Activated naive CD4-positive, alpha-beta T cell treated with anti-CD3 and anti-CD28 coated beads for 36 hours (primary cell): ENCODE measurements at regions not wholly inside any gene's neighbourhood (a gene's known extent, or its start where the extent isn't known, plus 50 kb on each side); places are given as distances from the start of the nearest gene placed in this dataset.
"Not testable (repeated sequence)": the region's sequence is repeated elsewhere in the genome, so short reads cannot be mapped to it uniquely, and the experiment has no call there.

Experiments
- CTCF ChIA-PET: fragments of 350-600 bp; sonication (Branson Sonifier 250); formaldehyde crosslinking; loops from one replicate; lab custom pipeline; 2021; ENCODE audit warnings: antibody characterized with exemption; lab: Charles Lee
- DNase-seq: peaks from one replicate; pipeline ENCODE4 v3.0.0-alpha.2; 2020
- H3K27ac Mint-ChIP-seq: one replicate; pipeline ENCODE4 v1.8.0; 2021; ENCODE audit warnings: mild to moderate bottlenecking, mixed read lengths
- H3K27me3 Mint-ChIP-seq: one replicate; pipeline ENCODE4 v1.8.0; 2021; ENCODE audit warnings: low read depth, mixed read lengths
- H3K36me3 Mint-ChIP-seq: one replicate; pipeline ENCODE4 v1.8.0; 2021; ENCODE audit warnings: low read depth, mixed read lengths
- H3K4me1 Mint-ChIP-seq: one replicate; pipeline ENCODE4 v1.8.0; 2021; ENCODE audit warnings: low read depth, mixed read lengths
- H3K4me3 Mint-ChIP-seq: one replicate; pipeline ENCODE4 v1.8.0; 2021; ENCODE audit warnings: mild to moderate bottlenecking, moderate library complexity, mixed read lengths
- H3K9me3 Mint-ChIP-seq: one replicate; pipeline ENCODE4 v1.8.0; 2021; ENCODE audit warnings: mixed read lengths
- intact Hi-C: fragments of 100-400 bp; cut with micrococcal nuclease; formaldehyde crosslinking; loops from one replicate; pipeline ENCODE4 v1.15.1; 2023

GRCh38 chr10:9853405-9854355 is 1164.0 kb upstream of the CELF2 start:
- H3K4me3 Mint-ChIP-seq = no peak overlapping the region
- CTCF ChIA-PET = no interaction called here
- intact Hi-C loops = no loop called here
- H3K9me3 Mint-ChIP-seq = peaks cover 8% of the 10 kb centered on the region
- no peaks in the 10 kb centered on the region for H3K4me1 Mint-ChIP-seq
- H3K27me3 Mint-ChIP-seq = peaks cover under 1% of the 10 kb centered on the region
- DNase-seq = no peak
- no peak overlapping the region for H3K27ac Mint-ChIP-seq
- no peaks in the 10 kb centered on the region for H3K36me3 Mint-ChIP-seq

- H3K27ac Mint-ChIP-seq, H3K36me3 Mint-ChIP-seq, H3K4me1 Mint-ChIP-seq, H3K27me3 Mint-ChIP-seq, H3K4me3 Mint-ChIP-seq, DNase-seq, intact Hi-C loops, H3K9me3 Mint-ChIP-seq, CTCF ChIA-PET: not testable (repeated sequence)
Observed at GRCh38 chr10:9855451-9855850, 1162.2 kb upstream of the CELF2 start.

GRCh38 chr10:9858816-9859215 is 1158.9 kb upstream of the CELF2 start:
- Mint-ChIP-seq H3K36me3 (peaks cover 1% of the 10 kb centered on the region), H3K4me3 (no peak overlapping the region), H3K27ac (no peak overlapping the region), H3K27me3 (peaks cover 8% of the 10 kb centered on the region), H3K4me1 (no peaks in the 10 kb centered on the region), H3K9me3 (peaks cover 4% of the 10 kb centered on the region)
- intact Hi-C loops = no loop called here
- CTCF ChIA-PET = no interaction called here
- no peak for DNase-seq

GRCh38 chr10:9860045-9860444 is 1157.6 kb upstream of the CELF2 start:
- Mint-ChIP-seq H3K9me3 (peaks cover 4% of the 10 kb centered on the region), H3K36me3 (peaks cover 1% of the 10 kb centered on the region), H3K27me3 (peaks cover 8% of the 10 kb centered on the region), H3K4me3 (no peak overlapping the region), H3K4me1 (no peaks in the 10 kb centered on the region), H3K27ac (no peak overlapping the region)
- CTCF ChIA-PET = no interaction called here
- intact Hi-C loops = no loop called here
- DNase-seq = no peak

GRCh38 chr10:9863559-9864121 is 1154.0 kb upstream of the CELF2 start:
- H3K27ac Mint-ChIP-seq = no peak overlapping the region
- no peak overlapping the region for H3K4me3 Mint-ChIP-seq
- intact Hi-C loops = no loop called here
- H3K4me1 Mint-ChIP-seq = no peaks in the 10 kb centered on the region
- CTCF ChIA-PET = no interaction called here
- no peak for DNase-seq
- peaks cover 1% of the 10 kb centered on the region for H3K36me3 Mint-ChIP-seq
- H3K27me3 Mint-ChIP-seq = peaks cover 21% of the 10 kb centered on the region
- H3K9me3 Mint-ChIP-seq = no peaks in the 10 kb centered on the region

- no peaks in the 10 kb centered on the region for H3K36me3 Mint-ChIP-seq
- H3K27ac Mint-ChIP-seq = no peak overlapping the region
- intact Hi-C loops = no loop called here
- no peaks in the 10 kb centered on the region for H3K4me1 Mint-ChIP-seq
- H3K9me3 Mint-ChIP-seq = no peaks in the 10 kb centered on the region
- H3K27me3 Mint-ChIP-seq = peaks cover 13% of the 10 kb centered on the region
- CTCF ChIA-PET = no interaction called here
- DNase-seq = no peak
- no peak overlapping the region for H3K4me3 Mint-ChIP-seq
Observed at GRCh38 chr10:9868499-9868898, 1149.2 kb upstream of the CELF2 start.

- H3K4me3 Mint-ChIP-seq = no peak overlapping the region
- CTCF ChIA-PET = no interaction called here
- no peak overlapping the region for H3K27ac Mint-ChIP-seq
- intact Hi-C loops = no loop called here
- peaks cover 13% of the 10 kb centered on the region for H3K27me3 Mint-ChIP-seq
- DNase-seq = no peak
- H3K4me1 Mint-ChIP-seq = no peaks in the 10 kb centered on the region
- H3K9me3 Mint-ChIP-seq = no peaks in the 10 kb centered on the region
- no peaks in the 10 kb centered on the region for H3K36me3 Mint-ChIP-seq
Observed at GRCh38 chr10:9869205-9869604, 1148.5 kb upstream of the CELF2 start.

- H3K4me1 Mint-ChIP-seq = no peaks in the 10 kb centered on the region
- CTCF ChIA-PET = interaction anchor here (0.6 kb wide), 1 partner anchor 138 kb away, joined by 3 read pairs; no protein-coding TSS in a partner anchor
- no peak overlapping the region for H3K4me3 Mint-ChIP-seq
- intact Hi-C loops = no loop called here
- no peaks in the 10 kb centered on the region for H3K9me3 Mint-ChIP-seq
- peaks cover 13% of the 10 kb centered on the region for H3K27me3 Mint-ChIP-seq
- no peak for DNase-seq
- H3K36me3 Mint-ChIP-seq = no peaks in the 10 kb centered on the region
- H3K27ac Mint-ChIP-seq = no peak overlapping the region
Observed at GRCh38 chr10:9869606-9870176, 1148.0 kb upstream of the CELF2 start.

GRCh38 chr10:9875353-9875752 is 1142.3 kb upstream of the CELF2 start:
- intact Hi-C loops = no loop called here
- Mint-ChIP-seq H3K27ac (no peak overlapping the region), H3K36me3 (no peaks in the 10 kb centered on the region), H3K4me3 (no peak overlapping the region), H3K27me3 (no peaks in the 10 kb centered on the region), H3K4me1 (no peaks in the 10 kb centered on the region), H3K9me3 (no peaks in the 10 kb centered on the region)
- CTCF ChIA-PET = no interaction called here
- DNase-seq = no peak

GRCh38 chr10:9877978-9878377 is 1139.7 kb upstream of the CELF2 start:
- Mint-ChIP-seq H3K27me3 (no peaks in the 10 kb centered on the region), H3K36me3 (no peaks in the 10 kb centered on the region), H3K27ac (no peak overlapping the region), H3K4me3 (no peak overlapping the region), H3K9me3 (peaks cover 1% of the 10 kb centered on the region), H3K4me1 (no peaks in the 10 kb centered on the region)
- no peak for DNase-seq
- CTCF ChIA-PET = no interaction called here
- intact Hi-C loops = no loop called here

GRCh38 chr10:9878383-9878782 is 1139.3 kb upstream of the CELF2 start:
- CTCF ChIA-PET = no interaction called here
- peaks cover 5% of the 10 kb centered on the region for H3K9me3 Mint-ChIP-seq
- H3K36me3 Mint-ChIP-seq = no peaks in the 10 kb centered on the region
- H3K27me3 Mint-ChIP-seq = no peaks in the 10 kb centered on the region
- intact Hi-C loops = no loop called here
- no peak overlapping the region for H3K27ac Mint-ChIP-seq
- H3K4me1 Mint-ChIP-seq = no peaks in the 10 kb centered on the region
- no peak overlapping the region for H3K4me3 Mint-ChIP-seq
- no peak for DNase-seq

GRCh38 chr10:9885761-9886160 is 1131.9 kb upstream of the CELF2 start:
- Mint-ChIP-seq H3K27ac (no peak overlapping the region), H3K4me1 (no peaks in the 10 kb centered on the region), H3K4me3 (no peak overlapping the region), H3K9me3 (peaks cover 9% of the 10 kb centered on the region), H3K36me3 (peaks cover 2% of the 10 kb centered on the region), H3K27me3 (peaks cover 16% of the 10 kb centered on the region)
- DNase-seq = no peak
- CTCF ChIA-PET = interaction anchor here (0.6 kb wide), 1 partner anchor 93 kb away, joined by 3 read pairs; no protein-coding TSS in a partner anchor
- intact Hi-C loops = no loop called here
